IPS DF 6.9 (cell line): ENCODE measurements at regions not wholly inside any gene's neighbourhood (a gene's known extent, or its start where the extent isn't known, plus 50 kb on each side); places are given as distances from the start of the nearest gene placed in this dataset.
"Not testable (repeated sequence)": the region's sequence is repeated elsewhere in the genome, so short reads cannot be mapped to it uniquely, and the experiment has no call there.

Experiments used
- DNase-seq: peaks from one replicate; pipeline ENCODE4 v3.0.0-alpha.2; 2013; ENCODE audit warnings: low read depth, low spot score
- H3K27ac ChIP-seq: one replicate; pipeline ENCODE4 v1.5.1; 2013; ENCODE audit warnings: low read length, control low read depth
- H3K27me3 ChIP-seq: 2 replicates; pipeline ENCODE4 v1.6.1; 2013; ENCODE audit warnings: mild to moderate bottlenecking, low read length; ENCODE audit not compliant: control insufficient read depth, insufficient read depth
- H3K36me3 ChIP-seq: 2 replicates; pipeline ENCODE4 v1.6.1; 2013; ENCODE audit warnings: low read length; ENCODE audit not compliant: control insufficient read depth, insufficient read depth
- H3K4me1 ChIP-seq: 2 replicates; pipeline ENCODE4 v1.6.1; 2013; ENCODE audit warnings: low read length; ENCODE audit not compliant: control insufficient read depth, insufficient read depth
- H3K4me3 ChIP-seq: 2 replicates; pipeline ENCODE4 v1.5.1; 2013; ENCODE audit warnings: mild to moderate bottlenecking, low read length
- H3K9me3 ChIP-seq: 2 replicates; pipeline ENCODE4 v1.6.1; 2013; ENCODE audit warnings: low read length, inconsistent platforms; ENCODE audit not compliant: control insufficient read depth, insufficient read depth
- WGBS: extraction: QIAGEN DNeasy Blood & Tissue Kit; methylation state at CpG from one replicate; pipeline ENCODE4 v1.1.7; 2013; ENCODE audit warnings: mixed read lengths, missing lambda C conversion rate; ENCODE audit not compliant: insufficient read length, insufficient coverage; 5-methylcytosine and 5-hydroxymethylcytosine counted together

GRCh38 chr9:29432191-29432590, 1858.9 kb upstream of the C9orf72 start:
- no peak overlapping the region for H3K4me3 ChIP-seq
- DNase-seq: no peak
- no peaks in the 10 kb centered on the region for H3K27me3 ChIP-seq
- no peaks in the 10 kb centered on the region for H3K36me3 ChIP-seq
- no peaks in the 10 kb centered on the region for H3K9me3 ChIP-seq
- no peak overlapping the region for H3K27ac ChIP-seq
- no peaks in the 10 kb centered on the region for H3K4me1 ChIP-seq

GRCh38 chr9:29432656-29433055, 1859.4 kb upstream of the C9orf72 start:
- not testable (repeated sequence) for DNase-seq, H3K36me3 ChIP-seq, H3K27ac ChIP-seq, H3K4me3 ChIP-seq, H3K9me3 ChIP-seq, H3K27me3 ChIP-seq, H3K4me1 ChIP-seq
- WGBS: no CpG with 5 or more reads among the region's 2 CpGs

GRCh38 chr9:29435368-29435767, 1862.1 kb upstream of the C9orf72 start:
- DNase-seq: no peak
- Histone ChIP-seq H3K4me3 (no peak overlapping the region), H3K27ac (no peak overlapping the region), H3K36me3 (no peaks in the 10 kb centered on the region), H3K9me3 (no peaks in the 10 kb centered on the region), H3K27me3 (no peaks in the 10 kb centered on the region), H3K4me1 (no peaks in the 10 kb centered on the region)
- WGBS: no CpG with 5 or more reads among the region's 1 CpG

GRCh38 chr9:29437526-29437925, 1864.2 kb upstream of the C9orf72 start:
- no peaks in the 10 kb centered on the region for H3K27me3 ChIP-seq
- H3K27ac ChIP-seq: no peak overlapping the region
- DNase-seq: no peak
- WGBS: no CpG with 5 or more reads among the region's 3 CpGs
- no peaks in the 10 kb centered on the region for H3K9me3 ChIP-seq
- H3K36me3 ChIP-seq: no peaks in the 10 kb centered on the region
- no peaks in the 10 kb centered on the region for H3K4me1 ChIP-seq
- H3K4me3 ChIP-seq: no peak overlapping the region

- Histone ChIP-seq H3K4me3 (no peak overlapping the region), H3K36me3 (no peaks in the 10 kb centered on the region), H3K27me3 (no peaks in the 10 kb centered on the region), H3K9me3 (no peaks in the 10 kb centered on the region), H3K4me1 (no peaks in the 10 kb centered on the region), H3K27ac (no peak overlapping the region)
- WGBS: no CpG with 5 or more reads among the region's 2 CpGs
- no peak for DNase-seq
Observed at GRCh38 chr9:29439961-29440360, 1866.7 kb upstream of the C9orf72 start.

- Histone ChIP-seq H3K4me3 (no peak overlapping the region), H3K9me3 (no peaks in the 10 kb centered on the region), H3K27ac (no peak overlapping the region), H3K4me1 (no peaks in the 10 kb centered on the region), H3K27me3 (no peaks in the 10 kb centered on the region), H3K36me3 (no peaks in the 10 kb centered on the region)
- no CpG with 5 or more reads among the region's 4 CpGs for WGBS
- no peak for DNase-seq
Observed at GRCh38 chr9:29440449-29440848, 1867.2 kb upstream of the C9orf72 start.

GRCh38 chr9:29445751-29446150, 1872.5 kb upstream of the C9orf72 start:
- Histone ChIP-seq H3K9me3 (no peaks in the 10 kb centered on the region), H3K36me3 (no peaks in the 10 kb centered on the region), H3K4me1 (no peaks in the 10 kb centered on the region), H3K27ac (no peak overlapping the region), H3K4me3 (no peak overlapping the region), H3K27me3 (no peaks in the 10 kb centered on the region)
- no CpG with 5 or more reads among the region's 3 CpGs for WGBS
- no peak for DNase-seq

GRCh38 chr9:29449306-29449705, 1876.0 kb upstream of the C9orf72 start:
- Histone ChIP-seq H3K4me3 (no peak overlapping the region), H3K27me3 (no peaks in the 10 kb centered on the region), H3K36me3 (no peaks in the 10 kb centered on the region), H3K27ac (no peak overlapping the region), H3K9me3 (no peaks in the 10 kb centered on the region), H3K4me1 (no peaks in the 10 kb centered on the region)
- DNase-seq: no peak

- H3K27ac ChIP-seq, H3K36me3 ChIP-seq, H3K4me1 ChIP-seq, DNase-seq, H3K9me3 ChIP-seq, H3K27me3 ChIP-seq: not testable (repeated sequence)
- no CpG with 5 or more reads among the region's 29 CpGs for WGBS
- H3K4me3 ChIP-seq: peak overlapping the region; percentile 42; the same call in 1 of the 2 replicates
Observed at GRCh38 chr9:29450343-29450875, 1877.1 kb upstream of the C9orf72 start.

GRCh38 chr9:29456940-29457339, 1883.7 kb upstream of the C9orf72 start:
- no peaks in the 10 kb centered on the region for H3K27me3 ChIP-seq
- no peak overlapping the region for H3K27ac ChIP-seq
- WGBS: no CpG with 5 or more reads among the region's 3 CpGs
- H3K9me3 ChIP-seq: no peaks in the 10 kb centered on the region
- no peak for DNase-seq
- H3K4me3 ChIP-seq: no peak overlapping the region
- H3K36me3 ChIP-seq: no peaks in the 10 kb centered on the region
- H3K4me1 ChIP-seq: no peaks in the 10 kb centered on the region

- no CpG with 5 or more reads among the region's 1 CpG for WGBS
- H3K36me3 ChIP-seq: no peaks in the 10 kb centered on the region
- no peak for DNase-seq
Observed at GRCh38 chr9:29475471-29475870, 1902.2 kb upstream of the C9orf72 start.

More at GRCh38 chr9:29475471-29475870, 1902.2 kb upstream of the C9orf72 start:
- no peak overlapping the region for H3K4me3 ChIP-seq
- no peaks in the 10 kb centered on the region for H3K9me3 ChIP-seq
- H3K27ac ChIP-seq: no peak overlapping the region
- no peaks in the 10 kb centered on the region for H3K27me3 ChIP-seq
- H3K4me1 ChIP-seq: no peaks in the 10 kb centered on the region
